Sciatic nerve (tissue), 2 donors: ENCODE measurements at regions not wholly inside any gene's neighbourhood (a gene's known extent, or its start where the extent isn't known, plus 50 kb on each side); places are given as distances from the start of the nearest gene placed in this dataset.
"Not testable (repeated sequence)": the region's sequence is repeated elsewhere in the genome, so short reads cannot be mapped to it uniquely, and the experiment has no call there.

Experiments
- ATAC-seq: fragments of 200-7000 bp; cut with Tn5 transposase; one replicate; pipeline ENCODE4 v1.9.1; 2020; ENCODE audit warnings: mild to moderate bottlenecking, moderate library complexity
- DNase-seq: peaks from one replicate; pipeline ENCODE4 v3.0.0-alpha.2; 2020; ENCODE audit warnings: low spot score
- intact Hi-C: fragments of 100-400 bp; cut with DNase I; formaldehyde crosslinking; loops from one replicate; pipeline ENCODE4 v1.14.2; 2022
- donor health status: DM: no; HTN: no; CAD: no.
- donor health status: DM: no; HTN: no; CAD: no.

DNA sequence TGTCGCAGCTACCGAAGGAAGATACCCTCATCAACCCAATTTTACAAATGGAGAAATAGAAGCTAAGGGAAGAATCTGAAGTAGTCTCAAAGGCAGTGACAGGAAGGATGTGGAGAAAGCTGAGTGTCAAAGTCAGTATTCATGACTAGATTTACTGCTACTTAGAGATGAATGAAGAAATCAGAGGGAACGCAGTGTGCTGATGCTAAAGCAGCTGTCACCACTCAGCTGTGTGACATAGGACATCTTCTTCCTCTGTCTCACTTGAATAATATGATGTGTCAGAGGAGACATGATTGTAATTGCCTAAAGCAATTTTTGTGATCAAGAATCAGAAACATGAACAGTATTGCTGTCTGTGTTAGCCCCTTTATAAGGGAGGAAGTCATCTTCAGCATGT is 54.1 kb downstream of the RAB6D start:
- ATAC-seq, intact Hi-C loops, DNase-seq: not testable (repeated sequence)

DNA sequence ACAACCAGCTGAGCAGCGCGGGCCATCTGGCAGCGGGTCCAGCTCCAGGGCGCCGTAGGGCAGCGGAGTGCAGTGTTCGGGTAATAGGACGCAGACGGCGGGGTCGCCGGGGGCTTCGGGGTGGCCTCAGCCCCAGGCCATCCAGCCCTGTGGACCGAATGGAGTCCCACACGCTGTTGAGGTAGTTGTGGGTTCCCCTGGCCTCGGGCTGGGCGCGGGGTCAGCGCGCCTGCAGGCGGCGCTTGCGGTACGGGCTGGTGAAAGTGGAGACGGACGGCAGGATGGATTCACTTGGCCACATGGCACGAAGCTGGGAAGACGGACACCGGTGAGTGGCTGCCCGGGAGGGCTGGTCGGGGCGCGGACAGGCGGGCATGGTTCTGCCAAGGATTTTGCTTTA is 63.8 kb downstream of the RAB6D start:
- intact Hi-C loops, DNase-seq, ATAC-seq: not testable (repeated sequence)

DNA sequence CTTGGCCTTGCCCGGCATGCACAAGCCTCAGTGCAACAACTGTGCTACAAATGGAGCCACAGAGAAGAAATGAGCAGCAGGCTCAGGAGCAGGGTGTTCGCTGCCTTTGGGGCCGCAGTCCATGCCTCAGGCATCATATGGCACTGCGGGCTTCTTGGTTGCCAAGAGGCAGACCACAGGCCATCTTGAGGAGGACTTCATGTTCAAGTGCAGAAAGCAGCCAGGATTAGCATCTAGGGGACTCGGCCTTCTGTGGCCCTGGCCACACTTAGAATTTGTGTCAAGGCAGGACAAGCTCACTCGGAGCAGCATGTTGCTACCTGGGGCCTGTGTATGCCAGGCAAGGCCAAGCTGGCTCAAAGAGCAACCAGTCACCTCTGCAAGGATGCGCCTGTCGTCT is 68.5 kb downstream of the POTEE start:
- intact Hi-C loops, DNase-seq, ATAC-seq: not testable (repeated sequence)

DNA sequence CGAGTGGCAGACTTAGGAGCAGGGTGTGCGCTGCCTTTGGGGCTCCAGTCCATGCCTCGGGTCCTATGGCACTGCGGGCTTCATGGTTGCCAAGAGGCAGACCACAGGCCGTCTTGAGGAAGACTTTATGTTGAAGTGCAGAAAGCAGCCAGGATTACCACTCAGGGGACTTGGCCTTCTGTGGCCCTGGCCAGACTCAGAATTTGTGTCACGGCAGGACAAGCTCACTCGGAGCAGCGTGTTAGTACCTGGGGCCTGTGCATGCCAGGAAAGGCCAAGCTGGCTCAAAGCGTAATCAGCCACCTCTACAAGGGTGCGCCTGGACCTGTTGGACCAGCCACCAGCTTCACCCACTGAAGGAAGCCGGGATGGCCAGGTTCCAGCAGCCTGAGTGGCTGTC is 68.0 kb downstream of the POTEE start:
- intact Hi-C loops, DNase-seq, ATAC-seq: not testable (repeated sequence)

DNA sequence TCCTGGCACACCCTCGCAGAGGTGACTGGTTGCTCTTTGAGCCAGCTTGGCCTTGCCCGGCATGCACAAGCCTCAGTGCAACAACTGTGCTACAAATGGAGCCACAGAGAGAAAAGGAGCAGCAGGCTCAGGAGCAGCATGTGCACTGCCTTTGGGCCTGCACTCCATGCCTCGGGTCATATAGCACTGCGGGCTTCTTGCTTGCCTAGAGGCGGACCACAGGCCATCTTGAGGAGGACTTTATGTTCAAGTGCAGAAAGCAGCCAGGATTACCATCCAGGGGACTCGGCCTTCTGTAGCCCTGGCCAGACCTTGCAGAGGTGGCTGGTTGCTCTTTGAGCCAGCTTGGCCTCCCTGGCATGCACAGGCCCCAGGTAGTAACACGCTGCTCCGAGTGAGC is 62.7 kb downstream of the POTEE start:
- intact Hi-C loops, result not testable (repeated sequence)

DNA sequence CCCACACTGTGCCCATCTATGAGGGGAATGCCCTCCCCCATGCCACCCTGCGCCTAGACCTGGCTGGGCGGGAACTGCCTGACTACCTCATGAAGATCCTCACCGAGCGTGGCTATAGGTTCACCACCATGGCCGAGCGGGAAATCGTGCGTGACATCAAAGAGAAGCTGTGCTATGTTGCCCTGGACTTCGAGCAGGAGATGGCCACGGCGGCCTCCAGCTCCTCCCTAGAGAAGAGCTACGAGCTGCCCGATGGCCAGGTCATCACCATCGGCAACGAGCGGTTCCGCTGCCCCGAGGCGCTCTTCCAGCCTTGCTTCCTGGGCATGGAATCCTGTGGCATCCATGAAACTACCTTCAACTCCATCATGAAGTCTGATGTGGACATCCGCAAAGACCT is 54.7 kb downstream of the POTEE start:
- intact Hi-C loops, ATAC-seq: not testable (repeated sequence)
- peak; percentile 48 for DNase-seq

More for the DNA sequence above, 62.7 kb downstream of the POTEE start:
- not testable (repeated sequence) for DNase-seq, ATAC-seq
